Neural cell (in vitro differentiated cells): ENCODE measurements at regions not wholly inside any gene's neighbourhood (a gene's known extent, or its start where the extent isn't known, plus 50 kb on each side); places are given as distances from the start of the nearest gene placed in this dataset.

Experiments
- H2AFZ ChIP-seq: fragments of 200-600, 300-800 bp; sonication (generic), shearing (Covaris generic); 2 replicates; pipeline ENCODE4 v1.6.0; 2014; ENCODE audit warnings: low read depth, mild to moderate bottlenecking, antibody characterized with exemption, low read length, moderate library complexity
- H3F3A ChIP-seq: fragments of 200-600 bp; shearing (Covaris generic); 2 replicates; pipeline ENCODE4 v1.6.1; 2016; ENCODE audit warnings: mild to moderate bottlenecking, moderate library complexity, mixed read lengths, antibody characterized with exemption, low read length; ENCODE audit not compliant: insufficient read depth, poor library complexity, severe bottlenecking
- H3K27ac ChIP-seq: fragments of 200-600, 300-800 bp; sonication (generic), shearing (Covaris generic); 2 replicates; pipeline ENCODE4 v1.5.1; 2014; ENCODE audit warnings: mild to moderate bottlenecking, low read length, moderate library complexity
- H3K27me3 ChIP-seq: fragments of 300-800, 200-600 bp; sonication (generic), shearing (Covaris generic); 2 replicates; pipeline ENCODE4 v1.6.0; 2014; ENCODE audit warnings: mild to moderate bottlenecking, low read depth, low read length, moderate library complexity; ENCODE audit not compliant: insufficient read depth
- H3K36me3 ChIP-seq: fragments of 300-800, 200-600 bp; sonication (generic), shearing (Covaris generic); 2 replicates; pipeline ENCODE4 v1.5.1; 2014; ENCODE audit warnings: mild to moderate bottlenecking, antibody characterized with exemption, low read length, moderate library complexity; ENCODE audit not compliant: insufficient read depth
- H3K4me2 ChIP-seq: fragments of 300-800, 200-600 bp; sonication (generic), shearing (Covaris generic); 2 replicates; pipeline ENCODE4 v1.6.0; 2014; ENCODE audit warnings: mild to moderate bottlenecking, low read length
- H3K4me3 ChIP-seq: fragments of 300-800, 200-600 bp; sonication (generic), shearing (Covaris generic); 2 replicates; pipeline ENCODE4 v1.5.1; 2014; ENCODE audit warnings: mild to moderate bottlenecking, low read length, moderate library complexity
- H3K79me2 ChIP-seq: fragments of 200-600 bp; shearing (Covaris generic); replicated peaks from 2 replicates; pipeline ENCODE4 v1.6.0; 2014; ENCODE audit warnings: mild to moderate bottlenecking, low read length, moderate library complexity; ENCODE audit not compliant: insufficient read depth
- H3K9ac ChIP-seq: fragments of 300-800, 200-600 bp; sonication (generic), shearing (Covaris generic); 2 replicates; pipeline ENCODE4 v1.6.1; 2016; ENCODE audit warnings: mild to moderate bottlenecking, low read length, mixed read lengths
- H3K9me2 ChIP-seq: fragments of 200-600 bp; shearing (Covaris generic); 2 replicates; pipeline ENCODE4 v1.6.1; 2016; ENCODE audit warnings: mild to moderate bottlenecking, low read length, mixed read lengths; ENCODE audit not compliant: insufficient read depth
- H3K9me3 ChIP-seq: fragments of 200-600, 300-800 bp; sonication (generic), shearing (Covaris generic); 2 replicates; pipeline ENCODE4 v1.6.1; 2016; ENCODE audit warnings: mild to moderate bottlenecking, mixed run types, low read length, moderate library complexity, mixed read lengths
- H4K20me1 ChIP-seq: fragments of 200-600 bp; shearing (Covaris generic); 2 replicates; pipeline ENCODE4 v1.6.1; 2016; ENCODE audit warnings: mild to moderate bottlenecking, mixed run types; ENCODE audit not compliant: insufficient read depth
- CTCF ChIP-seq: fragments of 450-650 bp; IDR thresholded peaks from 2 replicates; pipeline ENCODE4 v1.5.1; 2014; ENCODE audit warnings: antibody characterized with exemption, mild to moderate bottlenecking, moderate library complexity; ENCODE audit not compliant: poor library complexity, severe bottlenecking
- EP300 ChIP-seq: fragments of 450-650 bp; conservative IDR thresholded peaks from 2 replicates; pipeline ENCODE4 v1.6.1; 2014; ENCODE audit warnings: antibody characterized with exemption, mild to moderate bottlenecking, moderate library complexity; ENCODE audit not compliant: poor library complexity, severe bottlenecking
- EZH2 ChIP-seq: fragments of 200-600, 300-800 bp; shearing (Covaris generic), sonication (generic); IDR thresholded peaks from 2 replicates; pipeline ENCODE4 v1.6.1; 2014; ENCODE audit warnings: antibody characterized with exemption, low read length, borderline replicate concordance, mild to moderate bottlenecking; ENCODE audit not compliant: insufficient read depth, poor library complexity, severe bottlenecking
- MXI1 ChIP-seq: fragments of 450-650 bp; conservative IDR thresholded peaks from 2 replicates; pipeline ENCODE4 v1.6.1; 2014; ENCODE audit warnings: antibody characterized with exemption, mild to moderate bottlenecking; ENCODE audit not compliant: poor library complexity, severe bottlenecking
- POLR2AphosphoS5 ChIP-seq: IDR thresholded peaks from 2 replicates; pipeline ENCODE4 v1.6.1; 2012
- RAD21 ChIP-seq: fragments of 450-650 bp; conservative IDR thresholded peaks from 2 replicates; pipeline ENCODE4 v1.6.1; 2014; ENCODE audit warnings: antibody characterized with exemption, mild to moderate bottlenecking, moderate library complexity
- REST ChIP-seq: IDR thresholded peaks from 2 replicates; pipeline ENCODE4 v1.6.1; 2012; ENCODE audit warnings: borderline replicate concordance
- SMC3 ChIP-seq: fragments of 450-650 bp; conservative IDR thresholded peaks from 2 replicates; pipeline ENCODE4 v1.6.1; 2014; ENCODE audit warnings: antibody characterized with exemption, mild to moderate bottlenecking, moderate library complexity; ENCODE audit not compliant: poor library complexity
- TAF1 ChIP-seq: IDR thresholded peaks from 2 replicates; pipeline ENCODE4 v1.6.1; 2012; ENCODE audit warnings: low read depth

- Histone ChIP-seq H2AFZ (no peak overlapping the region), H3K27ac (no peak overlapping the region), H3K36me3 (no peaks in the 10 kb centered on the region), H3K9ac (no peak overlapping the region), H3K9me3 (no peaks in the 10 kb centered on the region), H3K27me3 (no peaks in the 10 kb centered on the region), H3K9me2 (no peaks in the 10 kb centered on the region), H3K4me2 (no peak overlapping the region), H3K79me2 (no peaks in the 10 kb centered on the region), H3K4me3 (no peak overlapping the region), H4K20me1 (no peaks in the 10 kb centered on the region), H3F3A (no peaks in the 10 kb centered on the region)
- TF ChIP-seq CTCF: no peak
- TF ChIP-seq MXI1: no peak
- no peak for TF ChIP-seq RAD21
- no peak for TF ChIP-seq TAF1
- TF ChIP-seq SMC3: no peak
- TF ChIP-seq EZH2: no peak
Observed at GRCh38 chr2:129619471-129619870, 360.0 kb upstream of the RAB6C start.

GRCh38 chr2:129620411-129620810 lies 359.1 kb upstream of the RAB6C start:
- H4K20me1 ChIP-seq: no peaks in the 10 kb centered on the region
- TF ChIP-seq SMC3 (no peak), EP300 (no peak), REST (no peak), CTCF (no peak), RAD21 (no peak), POLR2AphosphoS5 (no peak), MXI1 (no peak), EZH2 (no peak)
- H3K4me2 ChIP-seq: no peak overlapping the region
- no peak overlapping the region for H3K4me3 ChIP-seq
- H3K36me3 ChIP-seq: no peaks in the 10 kb centered on the region
- no peaks in the 10 kb centered on the region for H3K79me2 ChIP-seq
- H2AFZ ChIP-seq: no peak overlapping the region
- H3K9me2 ChIP-seq: no peaks in the 10 kb centered on the region
- no peak overlapping the region for H3K27ac ChIP-seq
- no peak overlapping the region for H3K9ac ChIP-seq
- no peaks in the 10 kb centered on the region for H3F3A ChIP-seq
- no peaks in the 10 kb centered on the region for H3K9me3 ChIP-seq
- no peaks in the 10 kb centered on the region for H3K27me3 ChIP-seq
